Right lobe of liver (tissue), 6 donors: ENCODE measurements at regions not wholly inside any gene's neighbourhood (a gene's known extent, or its start where the extent isn't known, plus 50 kb on each side); places are given as distances from the start of the nearest gene placed in this dataset.

Source experiments
- ATAC-seq, 4 donors: fragments of 200-7000 bp; cut with Tn5 transposase; one replicate each; pipeline ENCODE4 v1.9.1; 2020; ENCODE audit warnings: mild to moderate bottlenecking in 4 of 4, moderate library complexity in 4 of 4
- DNase-seq, 3 donors: peaks; one replicate each; pipeline ENCODE4 v3.0.0-alpha.2; 2020
- H3K27ac ChIP-seq, 3 donors: fragments of 200-600 bp; one replicate each; pipeline ENCODE4 v1.8.0; 2022
- H3K27me3 ChIP-seq, 2 donors: fragments of 200-600 bp; one replicate each; pipeline ENCODE4 v1.8.0; 2022
- H3K36me3 ChIP-seq, 4 donors: fragments of 200-600 bp; sonication (generic) in 1 of 4; one replicate each; pipeline versions ENCODE4 v1.5.1 to v1.8.0; 2017 to 2022; ENCODE audit warnings: control low read depth in 1 of 4
- H3K4me1 ChIP-seq, 4 donors: fragments of 200-600 bp; sonication (generic) in 1 of 4; one replicate each; pipeline versions ENCODE4 v1.5.1 to v1.8.0; 2017 to 2022; ENCODE audit warnings: control low read depth in 1 of 4
- H3K4me3 ChIP-seq, 3 donors: fragments of 200-600 bp; one replicate each; pipeline ENCODE4 v1.8.0; 2022
- H3K9me3 ChIP-seq, 4 donors: fragments of 200-600 bp; sonication (generic) in 1 of 4; one replicate each; pipeline versions ENCODE4 v1.5.1 to v1.8.0; 2017 to 2022; ENCODE audit warnings: control low read depth in 1 of 4
- POLR2A ChIP-seq: fragments of 450-650 bp; IDR thresholded peaks from one replicate; pipeline ENCODE4 v1.6.1; 2017; ENCODE audit warnings: antibody characterized with exemption, mild to moderate bottlenecking
- WGBS: methylation state at CpG from one replicate; pipeline ENCODE4 v1.1.6; 2018; ENCODE audit warnings: low coverage, low lambda C conversion rate; ENCODE audit not compliant: insufficient coverage; ENCODE audit errors: missing lambda C conversion rate; 5-methylcytosine and 5-hydroxymethylcytosine counted together
- intact Hi-C, 2 donors: fragments of 100-400 bp; cut with DNase I; formaldehyde crosslinking; loops; one replicate each; pipeline versions ENCODE4 v1.11.2 to v1.14.1; 2022
- TF ChIP-seq, protein P1 (sequence below), 4 donors: fragments of 200-600 bp in 3 of 4; fragments of 450-650 bp in 1 of 4; IDR thresholded peaks; one replicate each; pipeline versions ENCODE4 v1.5.1 to v1.8.0; 2016 to 2022; ENCODE audit warnings: antibody characterized with exemption in 4 of 4, mild to moderate bottlenecking in 2 of 4
- donor health status: DM: no; HTN: yes; CAD: no.
- donor health status: DM: no; HTN: no; CAD: no.
- donor health status: DM: no; HTN: no; CAD: no.
- donor health status: DM: no; HTN: yes; CAD: no.
- donor health status: DM: no; HTN: yes; CAD: no.

DNA sequence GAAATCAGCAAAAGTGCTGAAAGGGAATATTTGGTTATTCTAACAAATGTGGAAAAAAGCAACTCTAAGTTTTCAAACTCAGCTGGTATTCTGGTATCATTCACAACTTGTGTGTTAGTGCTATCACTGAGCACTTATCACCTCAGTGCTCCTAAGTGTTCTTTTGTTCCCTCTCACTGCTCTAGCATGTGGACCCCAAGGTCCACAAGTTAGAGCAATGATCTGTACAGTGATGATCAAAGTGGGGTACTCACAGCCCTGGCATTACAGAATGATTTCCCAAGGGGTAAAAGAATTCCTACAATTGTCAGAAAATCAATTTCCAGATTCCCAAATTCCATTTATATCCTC lies 575.0 kb downstream of the DIAPH3 start:
- TF ChIP-seq POLR2A = no peak
- TF ChIP-seq, protein P1, sequence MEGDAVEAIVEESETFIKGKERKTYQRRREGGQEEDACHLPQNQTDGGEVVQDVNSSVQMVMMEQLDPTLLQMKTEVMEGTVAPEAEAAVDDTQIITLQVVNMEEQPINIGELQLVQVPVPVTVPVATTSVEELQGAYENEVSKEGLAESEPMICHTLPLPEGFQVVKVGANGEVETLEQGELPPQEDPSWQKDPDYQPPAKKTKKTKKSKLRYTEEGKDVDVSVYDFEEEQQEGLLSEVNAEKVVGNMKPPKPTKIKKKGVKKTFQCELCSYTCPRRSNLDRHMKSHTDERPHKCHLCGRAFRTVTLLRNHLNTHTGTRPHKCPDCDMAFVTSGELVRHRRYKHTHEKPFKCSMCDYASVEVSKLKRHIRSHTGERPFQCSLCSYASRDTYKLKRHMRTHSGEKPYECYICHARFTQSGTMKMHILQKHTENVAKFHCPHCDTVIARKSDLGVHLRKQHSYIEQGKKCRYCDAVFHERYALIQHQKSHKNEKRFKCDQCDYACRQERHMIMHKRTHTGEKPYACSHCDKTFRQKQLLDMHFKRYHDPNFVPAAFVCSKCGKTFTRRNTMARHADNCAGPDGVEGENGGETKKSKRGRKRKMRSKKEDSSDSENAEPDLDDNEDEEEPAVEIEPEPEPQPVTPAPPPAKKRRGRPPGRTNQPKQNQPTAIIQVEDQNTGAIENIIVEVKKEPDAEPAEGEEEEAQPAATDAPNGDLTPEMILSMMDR (IDR thresholded peaks at IDR 0.05) = no peak
- ATAC-seq = no peak
- no peaks in the 10 kb centered on the region for H3K4me1 ChIP-seq
- no peaks in the 10 kb centered on the region for H3K9me3 ChIP-seq
- no peak overlapping the region for H3K4me3 ChIP-seq
- intact Hi-C loops = no loop called here
- DNase-seq = no peak
- H3K27me3 ChIP-seq = no peaks in the 10 kb centered on the region
- H3K27ac ChIP-seq = no peak overlapping the region
- no peaks in the 10 kb centered on the region for H3K36me3 ChIP-seq

DNA sequence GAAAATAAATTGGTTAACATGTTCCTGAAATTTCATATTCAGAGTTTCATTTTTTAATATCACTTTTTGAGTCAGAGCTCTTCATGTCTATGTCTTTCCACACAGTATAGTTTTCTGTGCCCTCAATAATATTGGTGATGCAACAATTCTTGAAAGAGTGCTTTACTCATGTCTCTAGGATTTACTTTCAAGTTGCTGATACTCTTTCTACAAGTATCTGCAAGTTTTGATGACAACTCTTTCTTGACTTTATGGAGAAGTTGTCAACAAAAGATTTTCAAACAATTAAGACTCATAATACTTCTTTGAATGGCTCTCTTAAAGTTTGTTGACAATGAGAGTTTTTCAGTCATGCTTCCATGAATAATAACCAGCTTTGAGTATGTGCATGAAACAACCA lies 561.7 kb downstream of the DIAPH3 start:
- Histone ChIP-seq H3K4me1 (no peaks in the 10 kb centered on the region), H3K27ac (no peak overlapping the region), H3K4me3 (no peak overlapping the region), H3K9me3 (no peaks in the 10 kb centered on the region), H3K27me3 (no peaks in the 10 kb centered on the region), H3K36me3 (no peaks in the 10 kb centered on the region)
- DNase-seq = no peak
- intact Hi-C loops = no loop called here
- no peak for ATAC-seq
- TF ChIP-seq POLR2A = no peak
- TF ChIP-seq, protein P1 (IDR thresholded peaks at IDR 0.05) = no peak

DNA sequence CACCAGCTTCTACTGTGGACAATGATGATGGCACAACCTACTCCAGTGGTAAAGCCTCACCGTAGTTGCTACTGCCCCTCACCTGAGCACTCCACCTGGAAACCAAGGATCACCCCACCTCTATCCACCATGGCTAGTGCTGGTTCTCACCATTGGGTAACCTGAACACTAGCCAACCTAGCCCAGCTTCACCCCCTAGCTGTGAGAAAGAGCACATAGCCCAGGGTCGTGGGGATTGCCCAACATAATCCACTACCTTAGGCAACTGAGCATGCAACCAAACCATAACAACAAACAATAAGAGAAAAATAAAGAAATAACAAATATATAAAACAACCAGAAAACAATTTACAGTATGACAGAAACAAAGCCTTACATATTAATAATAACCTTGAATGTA lies 560.1 kb downstream of the DIAPH3 start:
- Histone ChIP-seq H3K27ac (no peak overlapping the region), H3K4me1 (no peaks in the 10 kb centered on the region), H3K27me3 (no peaks in the 10 kb centered on the region), H3K36me3 (no peaks in the 10 kb centered on the region), H3K9me3 (no peaks in the 10 kb centered on the region), H3K4me3 (no peak overlapping the region)
- intact Hi-C loops = no loop called here
- peak in 1 of 4 donors; percentile 21 for ATAC-seq
- DNase-seq = no peak
- 40% methylated on average over 1 of the region's 2 CpGs for WGBS
- TF ChIP-seq POLR2A = no peak
- TF ChIP-seq, protein P1 (IDR thresholded peaks at IDR 0.05) = no peak

DNA sequence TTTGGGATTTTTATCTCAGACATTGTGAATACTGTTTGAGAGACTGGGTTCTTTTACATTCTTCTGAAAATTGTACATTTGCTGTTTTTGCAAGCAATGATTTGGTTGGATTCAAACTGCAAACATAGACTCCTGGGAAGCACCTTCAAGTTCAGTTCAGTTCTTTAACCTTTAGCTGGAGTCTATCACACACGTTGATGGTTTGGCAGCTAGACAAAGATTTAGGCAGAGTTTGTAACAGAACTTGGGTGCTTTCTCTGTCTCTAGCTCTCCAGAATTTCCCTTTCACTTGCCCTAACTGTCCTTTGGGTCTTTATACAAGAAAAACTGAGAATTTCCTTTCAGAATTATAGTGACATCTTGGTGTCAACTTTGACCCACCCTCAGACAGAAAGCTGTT lies 556.6 kb downstream of the DIAPH3 start:
- WGBS = 12% methylated on average over 1 of the region's 1 CpG
- H3K4me3 ChIP-seq = no peak overlapping the region
- no peak overlapping the region for H3K27ac ChIP-seq
- H3K27me3 ChIP-seq = no peaks in the 10 kb centered on the region
- no peak for DNase-seq
- TF ChIP-seq, protein P1 (IDR thresholded peaks at IDR 0.05) = no peak
- TF ChIP-seq POLR2A = no peak
- no peak for ATAC-seq
- no peaks in the 10 kb centered on the region for H3K9me3 ChIP-seq
- intact Hi-C loops = no loop called here
- no peaks in the 10 kb centered on the region for H3K4me1 ChIP-seq
- no peaks in the 10 kb centered on the region for H3K36me3 ChIP-seq

DNA sequence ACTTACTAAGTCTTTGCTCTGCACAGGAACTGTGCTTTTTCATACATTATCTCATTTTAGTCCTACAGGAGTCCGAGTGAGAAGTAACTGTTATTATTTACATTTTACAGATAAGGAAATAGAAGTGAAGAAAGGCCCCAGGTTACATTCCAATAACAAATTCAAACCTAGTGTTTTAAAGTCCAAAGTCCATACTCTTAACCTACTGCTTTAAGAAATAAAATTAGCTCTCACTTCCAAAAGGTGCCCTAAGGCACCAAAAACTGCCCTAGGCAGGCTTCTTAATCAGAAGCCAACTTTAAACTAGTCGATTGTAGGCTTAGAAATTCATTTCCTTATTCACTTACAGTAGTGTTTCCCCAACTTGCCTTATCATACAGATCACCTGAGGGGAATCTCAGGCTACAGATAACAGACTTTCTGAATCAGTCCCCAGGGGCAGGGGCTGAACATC lies 555.9 kb downstream of the DIAPH3 start:
- Histone ChIP-seq H3K4me1 (no peaks in the 10 kb centered on the region), H3K36me3 (no peaks in the 10 kb centered on the region), H3K27me3 (no peaks in the 10 kb centered on the region), H3K4me3 (no peak overlapping the region), H3K9me3 (no peaks in the 10 kb centered on the region), H3K27ac (no peak overlapping the region)
- TF ChIP-seq, protein P1 (IDR thresholded peaks at IDR 0.05) = no peak
- no peak for TF ChIP-seq POLR2A
- intact Hi-C loops = no loop called here
- ATAC-seq (no peak), DNase-seq (no peak)
- WGBS = 40% methylated on average over 2 of the region's 2 CpGs
